Small intestine (tissue), 7 donors: ENCODE measurements at regions not wholly inside any gene's neighbourhood (a gene's known extent, or its start where the extent isn't known, plus 50 kb on each side); places are given as distances from the start of the nearest gene placed in this dataset.

Source experiments
- DNase-seq, 2 donors: peaks; one replicate each; pipeline versions ENCODE4 v3.0.0 to v3.0.0-alpha.2; 2013
- FAIRE-seq: peaks from 2 replicates; lab custom pipeline; 2012; peaks lifted over from hg19 to GRCh38; lab: Jason Lieb, UNC
- H3K27ac ChIP-seq, 3 donors: one replicate each; pipeline ENCODE4 v1.5.1; 2013; ENCODE audit warnings: low read length in 2 of 3, mild to moderate bottlenecking in 2 of 3, control low read depth in 1 of 3, inconsistent platforms in 1 of 3, low read depth in 1 of 3, moderate library complexity in 1 of 3
- H3K27me3 ChIP-seq, 3 donors: one replicate each; pipeline ENCODE4 v1.6.1; 2013; ENCODE audit warnings: low read length in 3 of 3, inconsistent platforms in 1 of 3; ENCODE audit not compliant: control insufficient read depth in 3 of 3, insufficient read depth in 3 of 3
- H3K36me3 ChIP-seq, 3 donors: one replicate each; pipeline ENCODE4 v1.6.1; 2013; ENCODE audit warnings: low read length in 3 of 3, inconsistent platforms in 1 of 3, low read depth in 1 of 3, mild to moderate bottlenecking in 1 of 3, moderate library complexity in 1 of 3; ENCODE audit not compliant: control insufficient read depth in 3 of 3, insufficient read depth in 2 of 3
- H3K4me1 ChIP-seq, 3 donors: one replicate each; pipeline ENCODE4 v1.6.1; 2013; ENCODE audit warnings: low read length in 2 of 3, inconsistent platforms in 1 of 3, low read depth in 1 of 3, mild to moderate bottlenecking in 1 of 3, moderate library complexity in 1 of 3; ENCODE audit not compliant: control insufficient read depth in 3 of 3, insufficient read depth in 2 of 3
- H3K4me3 ChIP-seq, 3 donors: one replicate each; pipeline ENCODE4 v1.5.1; 2013; ENCODE audit warnings: low read length in 3 of 3, control low read depth in 1 of 3, inconsistent platforms in 1 of 3, low read depth in 1 of 3, mild to moderate bottlenecking in 1 of 3, moderate library complexity in 1 of 3
- H3K9me3 ChIP-seq, 2 donors: one replicate each; pipeline ENCODE4 v1.6.1; 2013; ENCODE audit warnings: low read depth in 1 of 2, low read length in 1 of 2; ENCODE audit not compliant: control insufficient read depth in 2 of 2, insufficient read depth in 1 of 2
- WGBS, 3 donors: extraction: QIAGEN DNeasy Blood & Tissue Kit; methylation state at CpG; one replicate each; pipeline ENCODE4 v1.1.7; 2013; 5-methylcytosine and 5-hydroxymethylcytosine counted together
- donor health status: healthy with polysubstance abuse.
- donor health status: control.
- donor health status: control.
- donor health status: Bipolar disorder and iron deficiency.
- donor health status: healthy.

DNA sequence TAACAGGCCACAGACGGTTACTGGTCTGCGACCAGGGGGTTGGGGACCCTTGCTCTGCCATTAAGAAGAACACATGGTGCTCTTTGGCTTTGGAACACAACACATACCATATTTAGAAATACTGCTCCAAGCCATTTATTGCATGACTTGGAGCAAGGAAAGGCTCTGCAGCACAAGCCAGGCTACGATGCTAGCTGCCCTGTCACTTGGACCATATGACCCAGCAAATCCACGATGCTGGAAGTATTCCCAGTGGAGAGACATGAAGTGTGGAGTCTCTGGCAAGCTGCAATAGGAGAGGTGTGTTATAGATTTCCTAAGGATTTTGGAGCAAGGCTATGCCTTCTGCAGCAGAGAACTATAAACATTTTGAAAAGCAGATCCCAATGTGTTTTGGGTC lies 171.2 kb downstream of the HAUS1 start:
- peaks cover 0 to 2% (median 0%) of the 10 kb centered on the region in 3 donors for H3K36me3 ChIP-seq
- H3K27me3 ChIP-seq, result no peaks in the 10 kb centered on the region
- H3K27ac ChIP-seq, result no peak overlapping the region
- FAIRE-seq (no peak), DNase-seq (no peak)
- no peak overlapping the region for H3K4me3 ChIP-seq
- H3K9me3 ChIP-seq, result no peaks in the 10 kb centered on the region
- 75 to 94% (median 93%) methylated on average over 4 of the region's 4 CpGs for WGBS, 3 donors
- H3K4me1 ChIP-seq, result no peaks in the 10 kb centered on the region

DNA sequence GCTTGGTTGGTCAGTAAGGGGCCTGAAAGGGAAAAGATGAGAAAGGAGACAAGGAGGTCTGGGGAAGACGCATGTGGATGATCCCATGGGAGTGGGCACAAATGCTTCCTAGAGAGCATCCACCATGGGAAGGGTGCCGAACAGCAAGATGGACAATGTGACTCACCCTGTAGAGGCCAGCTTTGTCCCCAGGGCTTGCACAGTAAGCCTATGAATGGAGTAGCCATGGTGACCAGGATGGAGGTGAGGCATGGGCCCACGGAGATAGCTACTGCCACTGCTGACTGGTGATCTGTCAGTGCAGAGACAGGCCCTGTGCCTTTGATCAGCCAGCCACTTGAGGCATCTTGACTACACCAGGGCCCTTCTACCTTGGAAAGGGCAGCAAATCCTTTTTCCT lies 172.6 kb downstream of the HAUS1 start:
- DNase-seq, result no peak
- no peaks in the 10 kb centered on the region for H3K4me1 ChIP-seq
- FAIRE-seq, result no peak
- H3K36me3 ChIP-seq, result peaks cover 0 to under 1% (median 0%) of the 10 kb centered on the region in 3 donors
- 86 to 93% (median 89%) methylated on average over 3 of the region's 3 CpGs for WGBS, 3 donors
- no peak overlapping the region for H3K4me3 ChIP-seq
- H3K9me3 ChIP-seq, result no peaks in the 10 kb centered on the region
- no peak overlapping the region for H3K27ac ChIP-seq
- H3K27me3 ChIP-seq, result no peaks in the 10 kb centered on the region

DNA sequence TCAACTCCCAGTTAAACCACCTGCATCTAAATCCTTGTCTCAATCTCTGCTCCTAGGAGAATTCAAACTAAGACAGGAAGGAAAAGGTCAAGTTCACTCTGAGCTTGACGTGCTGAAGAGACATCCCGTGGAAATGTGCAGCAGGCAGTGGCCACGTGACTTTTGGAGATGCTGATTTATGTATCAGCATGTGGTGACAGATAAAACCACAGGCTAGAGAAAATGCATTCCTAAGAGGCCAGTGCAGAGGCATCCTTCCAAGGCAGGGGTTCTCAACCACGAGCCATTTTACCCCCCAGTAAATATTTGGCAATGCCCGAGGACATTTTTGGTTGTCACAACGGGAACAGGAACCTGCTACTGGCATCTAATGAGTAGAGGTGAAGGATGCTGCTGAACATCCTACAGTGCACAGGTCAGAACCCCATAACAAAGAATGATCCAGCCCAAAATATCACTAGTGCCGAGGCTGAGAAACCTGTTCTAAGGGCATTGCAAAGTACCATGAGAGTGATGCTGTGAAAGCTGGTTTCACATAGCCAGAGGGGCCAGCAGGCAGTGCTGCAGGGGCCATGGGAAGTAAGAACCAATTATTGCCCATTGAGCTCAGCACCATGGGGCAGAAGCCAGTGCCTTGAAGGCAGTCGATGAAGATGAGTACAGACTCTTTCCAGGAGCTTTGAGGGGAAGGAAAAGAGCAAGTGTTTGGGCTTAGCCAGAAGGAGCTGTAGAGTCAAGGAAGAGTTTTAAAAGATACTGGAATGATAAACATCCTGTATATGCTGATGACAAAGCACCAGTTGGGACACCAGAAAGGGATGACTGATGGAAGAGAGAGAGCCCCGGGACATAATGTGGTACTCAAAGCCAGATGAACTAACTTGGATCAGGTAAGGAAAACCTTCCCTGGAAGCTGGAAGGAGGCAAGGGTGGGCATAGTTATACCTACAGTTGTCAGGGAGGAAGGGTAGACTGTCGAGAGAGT lies 174.6 kb downstream of the HAUS1 start:
- H3K36me3 ChIP-seq, result no peaks in the 10 kb centered on the region
- H3K9me3 ChIP-seq, result no peaks in the 10 kb centered on the region
- no peaks in the 10 kb centered on the region for H3K27me3 ChIP-seq
- no peaks in the 10 kb centered on the region for H3K4me1 ChIP-seq
- no peak overlapping the region for H3K4me3 ChIP-seq
- 49 to 72% (median 68%) methylated on average over 10 of the region's 10 CpGs for WGBS, 3 donors
- H3K27ac ChIP-seq, result no peak overlapping the region
- no peak for FAIRE-seq
- no peak for DNase-seq

DNA sequence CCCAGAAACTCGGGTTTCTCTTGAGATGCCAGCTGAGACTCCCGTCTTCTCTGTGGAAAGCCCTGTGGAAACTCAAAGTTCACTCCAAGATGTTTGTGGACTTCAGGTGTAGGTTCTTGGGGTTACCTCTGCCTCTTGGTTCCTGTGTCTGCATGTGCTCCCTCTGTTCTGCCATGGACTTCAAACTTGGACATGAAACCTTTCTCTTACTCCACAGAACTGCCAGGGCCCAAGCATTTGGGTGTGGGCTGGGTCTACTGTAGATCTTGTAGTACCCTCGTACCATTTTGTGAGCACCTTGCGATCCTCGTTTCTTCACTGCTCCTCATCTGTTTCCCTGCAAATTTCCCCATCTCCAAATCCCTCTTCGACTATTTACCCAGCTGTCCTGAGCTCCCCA lies 175.5 kb downstream of the HAUS1 start:
- WGBS, 3 donors, result 81 to 90% (median 89%) methylated on average over 6 of the region's 6 CpGs
- no peak for DNase-seq
- Histone ChIP-seq H3K27ac (no peak overlapping the region), H3K4me3 (no peak overlapping the region), H3K4me1 (no peaks in the 10 kb centered on the region), H3K36me3 (no peaks in the 10 kb centered on the region), H3K9me3 (no peaks in the 10 kb centered on the region), H3K27me3 (no peaks in the 10 kb centered on the region)
- no peak for FAIRE-seq

DNA sequence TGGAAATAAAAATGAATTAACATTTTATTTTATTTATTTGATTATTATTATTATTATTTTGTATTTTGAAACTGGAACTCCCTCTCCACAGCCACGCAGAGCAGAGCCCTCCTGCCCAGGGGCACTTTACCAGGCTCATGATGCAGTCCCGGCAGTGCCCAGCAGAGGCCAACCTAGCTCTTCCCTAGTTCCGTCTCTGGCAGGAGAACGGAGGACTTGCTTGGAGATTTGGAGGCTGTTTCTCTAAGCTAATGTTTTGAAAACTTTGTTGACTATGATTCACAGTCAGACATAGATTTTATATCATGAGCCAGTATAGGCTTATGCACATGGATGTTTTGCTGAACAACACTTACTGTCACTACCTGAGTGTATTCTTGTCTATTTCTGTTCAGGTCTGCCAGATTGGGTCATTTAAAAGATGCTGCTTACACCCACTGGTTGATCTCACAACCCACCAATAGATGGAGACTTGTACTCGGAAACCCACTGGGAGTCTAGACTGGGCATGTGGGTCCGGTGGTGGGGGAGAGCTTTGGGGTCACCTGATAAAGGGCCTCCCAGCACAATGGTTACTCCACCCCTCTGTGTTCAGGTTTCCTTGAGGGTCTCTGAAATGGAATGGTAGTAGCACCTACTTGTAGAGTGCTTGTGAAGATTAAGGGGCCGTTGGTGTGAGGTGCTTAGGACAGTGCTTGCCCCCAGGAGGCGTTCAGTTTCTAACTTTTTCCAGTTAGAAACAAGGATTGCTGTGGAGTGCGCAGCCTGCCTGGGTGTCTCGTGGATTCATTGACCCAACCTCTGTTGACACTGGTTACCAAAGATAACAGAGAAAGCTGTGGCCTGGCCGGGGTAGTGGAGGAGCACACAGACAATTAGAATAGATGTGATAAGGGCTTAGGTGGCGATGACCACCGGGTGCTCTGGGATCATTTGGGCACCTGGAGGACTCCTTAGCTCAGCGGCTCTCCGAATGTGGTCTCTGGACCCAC lies 177.3 kb downstream of the HAUS1 start:
- no peak for FAIRE-seq
- H3K27me3 ChIP-seq, result no peaks in the 10 kb centered on the region
- H3K27ac ChIP-seq, result no peak overlapping the region
- 50 to 59% (median 55%) methylated on average over 15 of the region's 15 CpGs for WGBS, 3 donors
- H3K36me3 ChIP-seq, result no peaks in the 10 kb centered on the region
- DNase-seq, result peak; percentile 55 to 60
- no peaks in the 10 kb centered on the region for H3K9me3 ChIP-seq
- H3K4me3 ChIP-seq, result no peak overlapping the region
- no peaks in the 10 kb centered on the region for H3K4me1 ChIP-seq

DNA sequence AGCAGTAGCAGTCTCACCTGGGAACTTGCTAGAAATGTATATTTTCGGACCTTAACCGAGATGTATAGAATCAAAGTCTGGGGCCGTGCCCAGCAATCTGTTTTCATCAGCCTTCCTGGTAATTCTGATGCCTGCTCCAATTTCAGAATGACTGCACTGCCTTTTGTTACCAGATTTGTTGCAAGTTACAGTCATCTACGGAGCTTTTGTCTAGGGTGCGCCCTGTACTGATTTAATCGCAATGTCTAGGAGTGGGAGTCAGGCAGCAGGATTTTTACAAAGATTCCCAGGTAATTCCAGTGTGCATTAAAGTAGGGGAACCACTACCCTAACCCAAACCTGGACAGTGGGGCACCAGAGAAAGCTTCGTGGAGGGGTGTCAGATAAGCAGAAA lies 178.0 kb downstream of the HAUS1 start:
- Histone ChIP-seq H3K36me3 (no peaks in the 10 kb centered on the region), H3K4me1 (no peaks in the 10 kb centered on the region), H3K27me3 (no peaks in the 10 kb centered on the region), H3K27ac (no peak overlapping the region), H3K4me3 (no peak overlapping the region), H3K9me3 (no peaks in the 10 kb centered on the region)
- WGBS, 3 donors, result 93 to 94% (median 94%) methylated on average over 7 of the region's 7 CpGs
- DNase-seq (no peak), FAIRE-seq (no peak)

DNA sequence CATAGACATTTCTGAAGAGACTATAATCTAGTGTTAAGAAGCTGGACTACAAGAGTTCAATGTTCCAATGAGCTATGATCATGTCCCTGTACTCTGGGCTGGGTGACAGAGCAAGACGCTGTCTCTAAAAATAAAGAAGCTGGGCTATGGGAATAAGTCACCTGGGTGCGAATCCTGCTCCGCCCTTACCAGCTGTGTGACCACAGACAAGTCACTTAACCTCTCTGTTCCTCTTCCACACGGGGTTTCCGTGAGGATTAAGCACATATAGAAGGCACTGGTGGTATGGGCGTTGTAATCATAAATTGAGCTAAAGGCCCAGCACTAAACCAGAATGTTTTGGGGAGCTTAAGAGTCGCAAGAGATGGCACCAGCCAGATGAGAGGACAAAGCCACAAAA lies 178.5 kb downstream of the HAUS1 start:
- Histone ChIP-seq H3K9me3 (no peaks in the 10 kb centered on the region), H3K27ac (no peak overlapping the region), H3K4me1 (no peaks in the 10 kb centered on the region), H3K27me3 (no peaks in the 10 kb centered on the region), H3K36me3 (no peaks in the 10 kb centered on the region), H3K4me3 (no peak overlapping the region)
- DNase-seq (no peak), FAIRE-seq (no peak)
- WGBS, 3 donors, result 87 to 94% (median 91%) methylated on average over 7 of the region's 7 CpGs

DNA sequence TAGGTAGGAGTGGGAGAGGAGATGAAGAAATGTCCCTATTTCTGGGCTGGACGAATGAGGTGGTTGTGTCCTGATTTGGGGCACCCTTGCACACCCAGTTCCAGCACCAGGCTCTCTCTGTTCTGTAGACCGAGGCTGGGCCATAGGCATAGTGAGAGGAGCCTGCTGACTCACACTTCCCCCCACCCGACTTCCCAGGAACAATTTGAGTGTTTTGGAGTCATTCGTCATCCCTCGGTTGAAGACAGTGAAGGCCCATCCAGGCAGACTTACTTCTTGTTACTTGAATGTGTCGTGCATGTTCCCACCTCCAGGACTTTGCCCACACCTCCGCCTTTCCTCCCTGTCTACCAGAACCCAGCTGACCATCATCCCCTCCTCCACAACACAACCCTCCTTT lies 179.1 kb downstream of the HAUS1 start:
- Histone ChIP-seq H3K27me3 (no peaks in the 10 kb centered on the region), H3K4me3 (no peak overlapping the region), H3K4me1 (no peaks in the 10 kb centered on the region), H3K9me3 (no peaks in the 10 kb centered on the region), H3K27ac (no peak overlapping the region), H3K36me3 (no peaks in the 10 kb centered on the region)
- 64 to 80% (median 65%) methylated on average over 7 of the region's 7 CpGs for WGBS, 3 donors
- no peak for FAIRE-seq
- DNase-seq, result no peak
